ENCODE measurements at regions not wholly inside any gene's neighbourhood (a gene's known extent, or its start where the extent isn't known, plus 50 kb on each side); places are given as distances from the start of the nearest gene placed in this dataset.

DNA sequence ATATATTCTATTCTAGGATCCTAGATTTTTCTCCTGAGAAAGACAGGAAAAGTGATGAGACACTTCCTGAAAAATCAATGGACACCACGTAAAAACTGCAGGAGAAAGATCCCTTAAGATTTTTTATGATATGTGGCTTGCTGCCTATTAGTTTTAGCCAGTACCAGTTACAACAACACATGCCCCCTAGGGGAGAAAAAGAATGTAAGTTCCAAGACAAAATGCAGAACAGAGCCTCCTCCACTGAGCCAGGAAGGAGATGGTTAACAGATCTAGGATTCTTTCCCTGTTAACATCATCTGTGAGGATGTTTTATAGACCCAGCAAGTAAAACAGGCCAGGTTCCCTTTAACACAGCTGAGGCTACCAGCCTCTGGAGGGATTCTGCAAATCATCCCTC lies 574.7 kb downstream of the TLE4 start:
- ChIA-PET CTCF (no interaction called here), RAD21 (ENCODE audit: unreplicated experiment) (no interaction called here), SMC1A (ENCODE audit: uncharacterized antibody, unreplicated experiment) (no interaction called here), POLR2A (no interaction called here)
- Histone ChIP-seq H3K27me3 (replicated peaks in 1 of 2; ENCODE audit: control insufficient read depth in 2 of 2, insufficient read depth in 2 of 2, low read length in 1 of 2) (no peaks in the 10 kb centered on the region), H4K20me1 (ENCODE audit: control insufficient read depth, insufficient read depth) (no peaks in the 10 kb centered on the region), H3K9me3 (replicated peaks; ENCODE audit: control insufficient read depth, insufficient read depth, low read length) (no peaks in the 10 kb centered on the region), H3K36me3 (ENCODE audit: control insufficient read depth in 2 of 2, insufficient read depth in 2 of 2, low read length in 1 of 2) (no peaks in the 10 kb centered on the region), H3K27ac (ENCODE audit: control insufficient read depth, insufficient read depth) (no peak overlapping the region), H3K4me3 (no peak overlapping the region), H3K9ac (ENCODE audit: control insufficient read depth, insufficient read depth, low read length) (no peak overlapping the region), H2AFZ (ENCODE audit: control insufficient read depth, low read depth, low read length) (no peak overlapping the region), H3K4me2 (ENCODE audit: control insufficient read depth, insufficient read depth) (no peak overlapping the region), H3K4me1 (ENCODE audit: control insufficient read depth, insufficient read depth, low read length) (no peaks in the 10 kb centered on the region), H3K79me2 (ENCODE audit: control insufficient read depth, insufficient read depth, low read length) (no peaks in the 10 kb centered on the region)
- BruUV-seq (replicated peaks) = no TSS peak
- intact Hi-C loops (cut with micrococcal nuclease; ENCODE audit: unreplicated experiment) (no loop called here), in situ Hi-C loops (cut with MboI) (no loop called here)
- FAIRE-seq (no peak), DNase-seq (ENCODE audit: low read depth, low spot score) (no peak), ATAC-seq (no peak)
- TF ChIP-seq KAT2A (conservative IDR thresholded peaks at IDR 0.05; ENCODE audit: control insufficient read depth, low read depth, low read length) (no peak), RAD21 (IDR thresholded peaks at IDR 0.05; ENCODE audit: insufficient read depth, low read depth, low read length) (peak; percentile 31; the same call in 1 of the 2 replicates), JUND (IDR thresholded peaks at IDR 0.05; ENCODE audit: low read depth, low read length) (no peak)
- TF ChIP-seq, protein P1, sequence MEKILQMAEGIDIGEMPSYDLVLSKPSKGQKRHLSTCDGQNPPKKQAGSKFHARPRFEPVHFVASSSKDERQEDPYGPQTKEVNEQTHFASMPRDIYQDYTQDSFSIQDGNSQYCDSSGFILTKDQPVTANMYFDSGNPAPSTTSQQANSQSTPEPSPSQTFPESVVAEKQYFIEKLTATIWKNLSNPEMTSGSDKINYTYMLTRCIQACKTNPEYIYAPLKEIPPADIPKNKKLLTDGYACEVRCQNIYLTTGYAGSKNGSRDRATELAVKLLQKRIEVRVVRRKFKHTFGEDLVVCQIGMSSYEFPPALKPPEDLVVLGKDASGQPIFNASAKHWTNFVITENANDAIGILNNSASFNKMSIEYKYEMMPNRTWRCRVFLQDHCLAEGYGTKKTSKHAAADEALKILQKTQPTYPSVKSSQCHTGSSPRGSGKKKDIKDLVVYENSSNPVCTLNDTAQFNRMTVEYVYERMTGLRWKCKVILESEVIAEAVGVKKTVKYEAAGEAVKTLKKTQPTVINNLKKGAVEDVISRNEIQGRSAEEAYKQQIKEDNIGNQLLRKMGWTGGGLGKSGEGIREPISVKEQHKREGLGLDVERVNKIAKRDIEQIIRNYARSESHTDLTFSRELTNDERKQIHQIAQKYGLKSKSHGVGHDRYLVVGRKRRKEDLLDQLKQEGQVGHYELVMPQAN (conservative IDR thresholded peaks at IDR 0.05) = no peak
- TF ChIP-seq, protein P2, sequence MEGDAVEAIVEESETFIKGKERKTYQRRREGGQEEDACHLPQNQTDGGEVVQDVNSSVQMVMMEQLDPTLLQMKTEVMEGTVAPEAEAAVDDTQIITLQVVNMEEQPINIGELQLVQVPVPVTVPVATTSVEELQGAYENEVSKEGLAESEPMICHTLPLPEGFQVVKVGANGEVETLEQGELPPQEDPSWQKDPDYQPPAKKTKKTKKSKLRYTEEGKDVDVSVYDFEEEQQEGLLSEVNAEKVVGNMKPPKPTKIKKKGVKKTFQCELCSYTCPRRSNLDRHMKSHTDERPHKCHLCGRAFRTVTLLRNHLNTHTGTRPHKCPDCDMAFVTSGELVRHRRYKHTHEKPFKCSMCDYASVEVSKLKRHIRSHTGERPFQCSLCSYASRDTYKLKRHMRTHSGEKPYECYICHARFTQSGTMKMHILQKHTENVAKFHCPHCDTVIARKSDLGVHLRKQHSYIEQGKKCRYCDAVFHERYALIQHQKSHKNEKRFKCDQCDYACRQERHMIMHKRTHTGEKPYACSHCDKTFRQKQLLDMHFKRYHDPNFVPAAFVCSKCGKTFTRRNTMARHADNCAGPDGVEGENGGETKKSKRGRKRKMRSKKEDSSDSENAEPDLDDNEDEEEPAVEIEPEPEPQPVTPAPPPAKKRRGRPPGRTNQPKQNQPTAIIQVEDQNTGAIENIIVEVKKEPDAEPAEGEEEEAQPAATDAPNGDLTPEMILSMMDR (IDR thresholded peaks at IDR 0.05 in 2 of 3, conservative IDR thresholded peaks at IDR 0.05 in 1 of 3; ENCODE audit: control insufficient read depth in 2 of 3, extremely low read depth in 1 of 3, insufficient read depth in 1 of 3, low read depth in 3 of 3, low read length in 3 of 3) = peak in 2 of 3 experiments; percentile 2 to 21; a peak in 1 of 6 replicates
- WGBS (ENCODE audit: insufficient coverage, insufficient replicate concordance, low lambda C conversion rate, missing lambda C conversion rate) = 0% methylated on average over 1 of the region's 1 CpG

All from GM12878 (cell line).